ENCODE measurements at regions not wholly inside any gene's neighbourhood (a gene's known extent, or its start where the extent isn't known, plus 50 kb on each side); places are given as distances from the start of the nearest gene placed in this dataset.
"Not testable (repeated sequence)": the region's sequence is repeated elsewhere in the genome, so short reads cannot be mapped to it uniquely, and the experiment has no call there.

- no peak for DNase-seq
Measured at GRCh38 chr5:87115839-87116364, 151.8 kb upstream of the RASA1 start.

GRCh38 chr5:87116825-87117512 is 150.7 kb upstream of the RASA1 start:
- no peak for DNase-seq

DNA sequence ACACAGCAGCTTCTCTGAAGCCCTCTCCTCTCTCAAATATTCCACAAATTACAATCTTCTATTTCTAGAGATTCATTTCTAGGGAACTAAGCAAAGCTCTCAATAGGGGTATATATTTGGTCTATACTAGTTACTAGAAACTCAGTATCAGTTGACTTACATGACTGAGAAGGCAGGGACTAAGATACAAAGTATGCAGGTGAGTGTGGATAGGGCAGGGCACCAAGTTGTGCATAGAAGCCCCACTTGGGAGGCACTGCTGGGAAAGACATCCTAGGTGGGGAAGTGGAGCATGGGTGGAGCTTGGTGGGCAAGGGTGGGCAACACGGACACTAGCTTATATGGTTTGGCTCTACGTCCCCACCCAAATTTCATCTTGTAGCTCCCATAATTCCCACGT is 148.1 kb upstream of the RASA1 start:
- DNase-seq = no peak

DNA sequence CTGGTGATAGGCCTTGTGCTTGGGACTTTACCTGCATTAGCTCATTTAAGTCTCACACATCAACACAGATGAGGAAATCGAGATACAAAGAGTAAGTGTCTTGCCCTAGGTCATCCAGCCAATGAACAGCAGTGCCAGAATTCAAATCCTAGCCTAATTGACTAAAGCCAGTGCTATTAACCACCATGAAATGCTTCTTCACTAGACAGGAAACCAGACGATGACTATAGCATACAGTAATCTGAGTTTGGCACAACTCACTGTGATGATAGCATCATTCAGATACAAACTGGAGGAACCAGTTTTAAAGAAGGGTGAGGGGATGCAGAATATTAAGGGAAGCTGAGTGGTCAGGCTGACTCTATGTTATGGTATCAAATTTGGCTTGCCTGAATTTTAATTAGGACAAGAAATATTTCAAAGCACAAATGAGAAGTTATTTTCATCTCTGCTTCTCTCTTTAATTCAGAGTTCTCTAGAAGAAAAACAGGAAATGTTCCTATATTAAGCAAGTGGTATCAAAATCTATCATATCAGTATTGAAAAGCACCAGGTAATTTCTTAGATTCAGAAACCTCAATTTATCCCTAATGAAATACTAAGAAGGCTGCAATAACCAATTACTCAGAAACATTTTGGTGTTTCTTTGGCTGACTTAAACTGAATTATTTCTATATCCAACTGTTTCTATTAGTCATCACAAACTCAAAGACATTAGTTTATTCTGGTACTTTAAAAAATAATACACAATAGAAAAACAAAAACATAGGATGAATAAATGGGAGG is 147.0 kb upstream of the RASA1 start:
- DNase-seq = no peak

GRCh38 chr5:87121304-87122150 is 146.2 kb upstream of the RASA1 start:
- DNase-seq = peak; percentile 22

DNA sequence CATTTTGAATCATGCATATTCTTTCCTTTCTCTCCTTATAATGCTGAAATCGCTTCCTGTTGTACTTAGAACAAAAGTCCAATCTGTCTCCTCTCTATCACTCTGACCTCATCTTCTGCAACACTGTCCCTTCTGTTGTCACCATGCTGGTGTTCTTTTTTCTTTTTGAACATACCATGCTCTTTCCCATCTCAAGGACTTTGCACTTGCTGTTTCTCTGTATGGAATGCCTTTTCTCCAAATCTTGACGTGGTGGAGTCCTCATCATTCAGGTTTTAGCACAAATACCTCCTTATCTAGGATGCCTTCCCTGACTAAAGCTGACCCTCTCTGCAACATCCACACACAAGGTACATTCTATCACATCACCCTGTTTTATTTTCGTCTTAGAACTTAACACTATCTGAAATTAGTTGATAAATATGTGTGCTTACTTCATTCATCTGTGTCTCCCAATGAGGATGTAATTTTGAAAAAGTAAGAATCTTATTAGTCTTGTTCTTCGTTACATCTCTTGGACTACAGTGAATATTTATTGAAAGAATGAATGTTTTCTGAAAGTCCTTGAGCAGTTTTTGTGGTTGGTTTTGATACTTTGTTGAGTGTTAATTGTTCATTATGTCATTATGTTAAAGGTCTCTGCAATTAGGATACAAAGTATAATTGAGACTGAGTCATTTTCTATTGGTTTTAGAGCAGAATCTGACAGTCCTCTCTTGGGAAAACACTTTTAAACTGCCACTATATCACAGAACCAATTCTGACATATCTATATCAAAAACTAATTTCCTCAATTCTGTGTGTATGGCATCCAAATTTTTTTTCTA is 145.3 kb upstream of the RASA1 start:
- DNase-seq = no peak

DNA sequence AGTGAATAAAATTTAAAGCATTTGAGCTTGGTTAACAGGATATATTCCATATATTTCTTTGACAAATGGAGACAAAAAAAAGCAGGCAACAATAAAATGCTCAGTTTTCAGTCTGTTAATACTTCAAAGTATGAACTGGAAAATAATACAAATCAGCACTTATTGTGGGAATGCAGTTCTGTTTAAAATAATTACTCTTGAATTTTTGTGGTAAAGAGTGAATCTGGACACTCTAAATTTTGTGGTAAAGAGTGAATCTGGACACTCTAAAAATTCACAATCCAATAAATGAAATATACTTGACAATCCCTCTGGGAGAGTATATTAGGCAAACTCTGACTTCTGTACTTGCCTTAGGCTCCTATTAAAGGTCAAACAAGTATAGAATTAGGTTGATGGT is 141.9 kb upstream of the RASA1 start:
- DNase-seq = no peak

DNA sequence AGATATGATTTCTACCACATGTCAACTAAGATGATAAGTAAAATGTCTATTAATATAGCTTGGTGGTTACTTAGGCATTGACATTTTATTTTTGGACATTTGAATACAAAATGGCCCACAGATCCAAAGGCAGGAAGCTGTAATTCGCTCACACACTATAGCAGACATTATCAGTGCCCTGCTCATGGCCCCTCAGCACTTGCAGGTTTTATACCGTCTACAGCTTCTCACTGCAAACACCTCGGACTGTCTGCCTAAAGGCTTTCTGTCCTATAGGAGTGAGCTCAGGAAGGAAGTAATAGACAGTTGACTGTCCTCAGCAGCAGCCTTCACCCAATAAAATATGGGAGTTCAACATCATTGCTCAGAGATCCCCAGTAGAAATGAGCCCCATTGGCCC is 140.8 kb upstream of the RASA1 start:
- no peak for DNase-seq

- no peak for DNase-seq
Measured at GRCh38 chr5:87127426-87127825, 140.3 kb upstream of the RASA1 start.

- DNase-seq = no peak
Measured at GRCh38 chr5:87127956-87128687, 139.6 kb upstream of the RASA1 start.

DNA sequence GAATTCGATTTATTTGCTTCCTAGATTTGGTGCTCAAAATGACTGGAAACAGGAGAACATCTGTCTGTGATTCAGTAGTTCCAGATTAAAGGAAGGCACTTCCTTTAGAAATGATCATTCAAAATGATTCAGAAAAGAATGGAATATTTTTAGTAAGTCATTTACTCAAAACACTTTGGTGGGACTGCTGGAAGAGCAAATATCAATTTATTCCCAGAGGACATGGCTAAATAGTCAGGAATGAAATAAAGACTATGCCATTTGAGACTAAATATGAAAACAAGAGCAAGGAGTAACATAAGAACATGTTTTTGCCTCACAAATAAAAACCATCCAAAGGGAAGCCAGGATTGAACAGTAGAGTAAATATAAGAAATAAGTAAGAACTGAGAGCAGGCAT is 138.6 kb upstream of the RASA1 start:
- no peak for DNase-seq

- no peak for DNase-seq
Measured at GRCh38 chr5:87132696-87133095, 135.0 kb upstream of the RASA1 start.

DNA sequence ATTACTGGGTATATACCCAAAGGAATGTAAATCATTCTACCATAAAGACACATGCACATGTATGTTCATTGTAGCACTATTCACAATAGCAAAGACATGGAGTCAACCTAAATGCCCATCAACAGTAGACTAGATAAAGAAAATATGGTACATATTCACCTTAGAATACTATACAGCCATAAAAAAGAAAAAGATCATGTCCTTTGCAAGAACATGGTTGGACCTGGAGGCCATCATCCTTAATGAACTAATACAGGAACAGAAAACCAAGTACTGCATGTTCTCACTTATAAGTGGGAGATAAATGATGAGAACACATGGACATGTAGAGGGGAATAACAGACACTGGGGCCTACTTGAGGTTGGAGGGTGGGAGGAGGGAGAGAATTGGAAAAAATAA is 133.2 kb upstream of the RASA1 start:
- DNase-seq = not testable (repeated sequence)

DNA sequence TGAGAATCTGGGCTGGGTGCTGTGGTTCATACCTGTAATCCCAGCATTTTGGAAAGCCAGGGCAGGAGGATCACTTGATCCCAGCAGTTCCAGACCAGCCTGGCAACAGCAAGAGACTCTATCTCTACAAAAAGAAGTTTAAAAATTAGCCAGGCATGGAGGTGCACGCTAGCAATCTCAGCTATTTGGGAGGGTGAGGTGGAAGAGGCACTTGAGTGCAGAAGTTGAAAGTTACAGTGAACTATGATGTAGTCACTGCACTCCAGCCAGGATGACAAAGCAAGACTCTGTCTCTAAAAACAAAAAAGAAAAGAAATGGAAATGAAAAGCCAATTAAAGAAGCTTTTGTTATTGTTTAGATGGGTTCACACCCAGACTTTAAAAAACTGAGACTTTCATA is 131.6 kb upstream of the RASA1 start:
- no peak for DNase-seq

DNA sequence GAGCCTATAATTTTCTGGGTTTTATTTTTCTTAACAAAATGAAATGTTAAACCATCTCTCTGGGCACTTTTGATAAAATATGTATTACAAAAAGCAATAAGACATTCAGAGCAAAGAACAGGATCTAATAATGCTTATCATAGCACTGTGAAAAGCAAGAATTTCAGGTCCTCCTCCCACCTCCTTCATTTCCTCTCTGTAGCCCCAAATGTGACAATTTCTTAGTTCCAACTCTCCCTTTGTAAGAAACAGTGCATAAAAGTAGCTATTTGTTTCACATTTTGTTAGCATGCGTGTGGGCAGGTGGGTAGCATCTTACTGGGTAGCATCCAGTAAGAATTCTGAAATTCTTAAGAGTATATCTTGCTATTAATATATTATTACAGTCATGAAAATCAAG is 130.9 kb upstream of the RASA1 start:
- no peak for DNase-seq

GRCh38 chr5:87137283-87137682 is 130.4 kb upstream of the RASA1 start:
- DNase-seq = no peak

DNA sequence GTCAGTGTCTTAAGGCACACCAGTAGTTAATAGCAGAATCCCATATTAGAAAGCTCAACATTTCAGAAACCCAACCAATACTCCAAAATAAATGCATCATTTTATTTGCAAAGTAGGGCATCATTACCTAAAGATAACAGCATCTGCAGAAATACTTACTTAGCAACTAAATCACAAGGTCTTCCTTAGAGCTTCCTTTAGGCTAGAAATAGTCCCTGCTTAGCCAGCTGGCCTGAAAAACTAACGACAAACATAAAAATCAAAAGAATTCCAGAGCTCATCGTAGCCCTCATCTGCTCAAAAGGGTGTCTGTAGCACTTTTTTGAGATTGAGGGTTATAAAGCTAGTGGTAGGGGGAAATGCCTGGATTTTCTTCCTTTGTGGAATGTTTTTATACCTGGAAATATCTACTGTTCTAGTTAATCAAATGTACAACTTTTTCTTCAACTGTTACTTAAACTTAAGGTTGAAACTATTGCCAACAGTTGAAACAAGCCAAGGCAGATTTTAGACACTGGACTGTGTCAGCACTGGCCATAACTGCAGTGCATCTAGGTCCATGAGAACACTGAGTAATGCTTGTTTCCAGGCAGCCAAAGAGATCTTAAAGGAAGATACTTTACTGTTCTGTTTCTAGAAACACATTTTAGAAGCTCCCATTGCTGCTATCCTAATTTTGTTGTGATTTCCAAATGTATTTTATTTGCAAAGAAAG is 129.4 kb upstream of the RASA1 start:
- no peak for DNase-seq

DNA sequence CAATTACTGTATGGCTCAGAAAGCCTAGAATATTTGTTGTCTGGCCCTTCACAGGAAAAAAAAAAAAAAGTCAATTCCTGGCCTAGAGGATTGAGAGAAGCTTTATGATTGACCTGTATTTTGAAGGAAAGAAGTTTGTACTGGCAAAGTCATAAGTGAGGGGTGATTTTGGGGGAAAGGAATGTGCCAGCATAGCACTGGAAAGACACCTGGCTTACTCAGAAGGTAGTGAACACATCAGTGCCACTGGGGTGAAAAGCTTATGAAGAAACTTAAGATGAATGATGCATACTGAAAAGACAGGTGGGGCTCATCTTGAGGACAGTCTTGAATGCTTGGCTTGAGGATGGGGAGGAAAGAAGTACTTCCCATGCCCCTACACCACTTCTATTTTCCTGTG is 127.9 kb upstream of the RASA1 start:
- no peak for DNase-seq

GRCh38 chr5:87141544-87141943 is 126.1 kb upstream of the RASA1 start:
- DNase-seq = no peak

GRCh38 chr5:87145853-87146252 is 121.8 kb upstream of the RASA1 start:
- DNase-seq = not testable (repeated sequence)

DNA sequence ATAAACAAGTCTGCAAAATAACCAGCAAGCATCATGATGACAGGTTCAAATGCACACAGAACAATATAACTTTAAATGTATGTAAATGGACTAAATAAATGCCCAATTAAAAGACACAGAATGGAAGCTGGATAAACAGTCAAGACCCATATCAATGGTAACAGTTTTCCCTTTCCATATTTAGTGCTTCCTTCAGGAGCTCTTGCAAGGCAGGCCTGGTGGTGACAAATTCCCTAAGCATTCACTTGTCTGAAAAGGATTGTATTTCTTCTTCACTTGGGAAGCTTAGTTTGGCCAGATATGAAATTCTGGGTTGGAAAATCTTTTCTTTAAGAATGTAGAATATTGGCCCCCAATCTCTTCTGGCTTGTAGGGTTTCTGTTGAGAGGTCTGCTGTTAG is 120.2 kb upstream of the RASA1 start:
- no peak for DNase-seq
